NCI-H345 treated with DMSO at 0.1 percent for 48 hours (cell line): ENCODE measurements at regions not wholly inside any gene's neighbourhood (a gene's known extent, or its start where the extent isn't known, plus 50 kb on each side); places are given as distances from the start of the nearest gene placed in this dataset.

ENCODE experiments used
- DNase-seq: peaks from one replicate; lab custom pipeline; 2025; ENCODE audit not compliant: unreplicated experiment; lab: John Stamatoyannopoulos, UW

DNA sequence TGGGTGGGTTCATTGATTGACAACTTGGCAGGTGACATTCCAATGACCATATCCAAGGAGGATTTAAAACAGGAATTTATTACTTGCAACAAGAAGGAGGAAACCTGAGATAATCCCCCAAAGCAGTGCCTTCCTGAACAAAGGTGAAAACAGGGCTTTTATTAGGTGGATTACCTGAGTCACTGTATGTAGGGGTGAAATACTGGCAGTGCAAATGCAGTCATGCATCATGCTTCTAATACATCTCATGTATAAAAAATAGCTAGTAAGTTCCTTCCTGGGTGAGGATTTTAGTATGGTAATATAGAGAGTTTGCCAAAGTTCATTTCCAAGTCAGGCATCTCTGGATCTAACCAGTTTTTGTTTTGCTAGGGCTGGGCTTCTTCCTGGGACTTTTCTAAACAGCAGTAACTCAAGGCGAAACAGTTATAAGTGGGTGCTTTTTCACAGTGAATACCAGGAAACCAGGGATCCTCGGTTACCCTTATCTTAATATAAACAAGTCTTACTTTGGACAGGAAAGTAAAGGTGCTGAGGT is 583.4 kb upstream of the LRRTM1 start:
- DNase-seq = no peak

- no peak for DNase-seq
These were observed 569.8 kb upstream of the LRRTM1 start for GRCh38 chr2:80874374-80874773.

GRCh38 chr2:80869858-80870438 is 565.4 kb upstream of the LRRTM1 start:
- no peak for DNase-seq

GRCh38 chr2:80863147-80863714 is 558.7 kb upstream of the LRRTM1 start:
- no peak for DNase-seq

GRCh38 chr2:80858965-80859364 is 554.4 kb upstream of the LRRTM1 start:
- no peak for DNase-seq

DNA sequence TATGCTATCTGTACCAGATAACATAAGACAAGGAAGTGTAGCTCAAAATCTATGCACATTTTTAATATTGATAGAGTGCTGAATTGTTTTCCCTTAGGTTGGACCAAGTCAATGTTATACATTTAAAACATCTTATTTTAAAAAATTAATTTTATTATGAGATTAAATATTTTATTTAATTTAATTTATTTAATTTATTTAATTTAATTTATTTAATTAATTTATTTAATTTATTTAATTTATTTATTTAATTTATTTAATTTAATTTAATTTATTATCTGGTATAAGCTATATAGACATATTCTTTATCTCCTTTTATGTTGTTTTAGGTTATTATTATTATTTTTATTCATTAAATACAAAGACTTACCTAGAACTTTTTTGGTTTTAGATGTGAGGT is 551.7 kb upstream of the LRRTM1 start:
- DNase-seq = no peak

DNA sequence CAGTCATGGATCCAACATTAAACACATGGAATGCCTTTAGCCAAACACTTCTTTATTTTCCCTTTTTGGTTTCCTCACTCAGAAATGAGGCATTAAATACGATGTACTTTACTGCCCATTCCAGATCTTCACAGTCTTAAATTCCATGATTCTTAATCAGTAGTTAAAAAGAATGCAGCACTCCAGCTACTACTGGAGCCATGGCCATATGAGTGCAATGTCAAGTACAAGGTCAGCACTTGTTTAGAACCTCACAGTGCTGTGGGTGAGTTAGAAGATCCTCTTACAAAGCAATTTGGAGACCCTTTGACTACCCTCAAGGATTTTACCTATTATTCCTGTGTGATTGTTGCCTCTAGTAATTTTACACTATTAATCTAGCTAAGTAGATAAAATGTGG is 550.3 kb upstream of the LRRTM1 start:
- DNase-seq = no peak

DNA sequence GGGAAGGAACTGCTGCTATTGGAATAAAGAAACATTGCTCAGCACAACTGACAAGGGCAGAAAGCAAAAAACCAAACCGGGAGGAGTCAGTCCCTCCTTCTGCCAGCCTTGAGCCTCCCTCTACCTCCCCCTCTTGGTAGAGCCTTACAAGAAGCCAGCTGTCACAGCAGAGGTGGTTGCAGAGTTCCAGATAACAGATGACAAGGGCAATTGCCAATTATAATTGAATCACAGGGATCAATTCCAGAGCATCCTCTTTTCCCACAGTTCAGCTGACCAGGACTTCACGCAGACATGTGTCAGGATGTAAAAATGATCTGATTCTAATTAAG is 548.2 kb upstream of the LRRTM1 start:
- DNase-seq = no peak

GRCh38 chr2:80852079-80852807 is 547.7 kb upstream of the LRRTM1 start:
- DNase-seq = no peak

- DNase-seq = no peak
These were observed 526.3 kb upstream of the LRRTM1 start for GRCh38 chr2:80830891-80831290.

DNA sequence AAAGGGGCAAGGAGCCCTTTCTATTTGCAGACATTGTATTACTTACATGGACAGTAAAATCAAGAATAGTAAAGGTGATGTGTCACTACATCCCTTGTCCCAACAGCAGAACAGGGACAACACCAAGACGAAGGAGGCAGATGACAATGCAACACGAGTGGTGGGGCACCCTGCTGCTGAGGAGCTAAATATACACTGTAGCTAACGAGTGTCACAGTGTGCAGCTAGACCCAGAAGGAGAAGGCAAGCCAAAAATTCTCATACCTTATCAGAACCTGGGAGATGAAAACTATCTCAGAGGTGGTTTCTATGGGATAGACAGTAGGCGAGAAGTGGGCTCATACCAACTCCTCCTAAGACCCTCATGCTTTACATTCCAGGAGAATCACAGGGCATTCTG is 518.4 kb upstream of the LRRTM1 start:
- no peak for DNase-seq

- DNase-seq = no peak
These were observed 510.7 kb upstream of the LRRTM1 start for GRCh38 chr2:80815259-80815658.

GRCh38 chr2:80786584-80786983 is 482.0 kb upstream of the LRRTM1 start:
- no peak for DNase-seq

- no peak for DNase-seq
These were observed 474.2 kb upstream of the LRRTM1 start for GRCh38 chr2:80778704-80779103.

GRCh38 chr2:80748592-80748991 is 444.0 kb upstream of the LRRTM1 start:
- no peak for DNase-seq

DNA sequence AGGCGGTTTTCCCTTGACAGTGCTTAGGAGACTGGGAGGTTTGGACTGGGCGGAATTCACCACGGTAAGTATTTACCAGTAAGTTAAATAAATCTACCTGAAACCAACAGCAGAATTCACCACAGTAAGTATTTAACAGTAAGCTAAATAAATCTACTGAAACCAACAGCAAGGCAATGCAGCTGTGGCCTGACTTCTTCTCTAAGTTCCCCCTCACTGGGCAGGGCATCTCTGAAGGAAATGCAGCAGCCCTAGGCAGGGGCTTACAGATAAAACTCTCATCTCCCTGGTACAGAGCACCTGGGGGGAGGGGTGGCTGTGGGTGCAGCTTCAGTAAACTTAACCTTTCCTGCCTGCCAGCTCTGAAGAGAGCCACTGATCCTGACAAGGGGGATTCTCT is 432.5 kb upstream of the LRRTM1 start:
- DNase-seq = no peak

DNA sequence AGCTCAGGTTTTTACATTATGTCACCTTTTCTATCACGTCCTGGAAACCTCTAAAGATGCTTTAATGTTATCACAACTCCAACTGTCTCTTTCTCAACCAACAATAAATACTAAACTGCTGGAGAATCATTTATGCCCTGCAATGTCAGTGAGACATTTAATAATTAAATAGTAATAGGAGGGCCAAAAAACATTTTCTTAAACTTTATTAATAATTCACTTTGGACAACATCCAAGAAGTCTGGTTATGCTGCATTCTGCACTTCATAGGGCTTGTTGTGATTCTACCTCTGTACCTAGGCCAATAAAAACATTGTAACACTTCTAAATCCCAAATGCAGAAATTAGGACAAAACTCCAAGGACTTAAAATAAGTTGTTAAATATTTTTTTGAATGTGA is 420.4 kb upstream of the LRRTM1 start:
- no peak for DNase-seq

GRCh38 chr2:80722803-80723202 is 418.3 kb upstream of the LRRTM1 start:
- DNase-seq = no peak

DNA sequence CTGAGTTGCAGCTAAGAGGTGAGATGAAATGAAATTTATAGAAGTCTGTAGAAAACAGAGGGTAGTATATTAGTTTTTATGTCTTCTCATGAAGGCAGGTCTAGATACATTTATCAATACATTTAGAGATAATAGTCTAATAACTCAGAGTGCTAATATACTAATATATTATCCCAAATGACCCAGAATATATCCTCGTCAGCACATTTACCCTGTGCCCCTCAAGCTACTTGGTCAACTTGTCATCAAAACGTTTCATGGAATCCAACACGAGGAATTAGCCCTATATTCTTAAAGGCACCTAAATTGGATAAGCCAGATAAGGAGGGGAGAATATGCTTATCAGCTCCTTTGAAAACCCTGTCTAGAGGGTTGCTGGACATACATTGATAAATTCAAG is 415.1 kb upstream of the LRRTM1 start:
- DNase-seq = no peak

DNA sequence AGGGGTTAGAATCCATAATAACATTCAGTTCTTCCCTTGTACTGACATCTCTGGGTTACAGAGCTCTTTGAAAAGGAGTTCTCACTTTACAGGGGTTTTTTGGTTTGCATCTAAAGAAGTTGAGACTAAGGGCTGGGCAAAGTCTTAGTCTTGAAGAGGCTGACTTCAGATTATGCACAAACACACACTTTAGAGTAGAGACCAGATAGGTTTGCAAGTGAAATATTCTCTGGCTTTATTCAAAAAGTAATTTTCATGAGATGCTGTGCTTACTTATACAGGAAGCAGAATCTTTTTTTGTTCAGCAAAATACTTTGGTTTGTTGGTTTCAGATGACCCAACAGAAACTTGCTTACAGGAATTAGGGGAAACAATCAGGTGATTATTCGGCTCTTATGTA is 410.9 kb upstream of the LRRTM1 start:
- DNase-seq = no peak

- DNase-seq = no peak
These were observed 407.4 kb upstream of the LRRTM1 start for GRCh38 chr2:80711915-80712314.

GRCh38 chr2:80706951-80707350 is 402.4 kb upstream of the LRRTM1 start:
- DNase-seq = no peak

DNA sequence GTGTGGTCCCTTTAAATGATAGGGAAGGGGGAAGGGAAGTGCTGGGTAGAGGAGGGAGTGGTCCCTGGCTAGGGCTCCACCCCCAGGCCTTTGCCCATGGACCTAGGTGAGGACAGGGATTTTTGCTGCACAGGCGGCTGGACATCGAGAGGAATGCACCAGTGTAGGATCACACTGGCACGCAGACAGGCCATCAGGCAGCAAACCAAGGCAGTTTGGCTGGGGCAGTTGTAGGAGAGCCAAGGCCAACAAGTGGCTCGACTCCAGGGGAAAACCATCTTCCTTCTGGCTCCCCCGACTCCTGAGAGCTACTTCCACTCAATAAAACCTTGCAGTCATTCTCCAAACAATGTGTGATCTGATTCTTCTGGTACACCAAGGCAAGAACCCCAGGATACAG is 402.0 kb upstream of the LRRTM1 start:
- DNase-seq = no peak
